K562 (cell line): ENCODE measurements at regions not wholly inside any gene's neighbourhood (a gene's known extent, or its start where the extent isn't known, plus 50 kb on each side); places are given as distances from the start of the nearest gene placed in this dataset.

Experiments
- ATAC-seq: fragments of 200-7000 bp; cut with Tn5 transposase; 3 replicates; pipeline ENCODE4 v1.9.1; 2020; ENCODE audit warnings: moderate library complexity
- BruUV-seq: library from RNA; stranded (reverse); fragments of 400-500 nt; replicated peaks from 2 replicates; lab custom pipeline; 2021; lab: Mats Ljungman, UMichigan
- CTCF ChIA-PET: fragments of 300-600 bp; formaldehyde crosslinking; extraction: SDS; loops from one replicate; lab custom pipeline; 2021; ENCODE audit warnings: low intra/inter-chr PET ratio; lab: Yijun Ruan, JAX
- POLR2A ChIA-PET: fragments of 300-600, 350-650 bp; sonication (Branson Sonifier 250); formaldehyde crosslinking; extraction: SDS; loops from one replicate; lab custom pipeline; 2021; ENCODE audit warnings: antibody characterized with exemption, inconsistent platforms; lab: Yijun Ruan, JAX
- DNase-seq, 4 experiments: peaks; one replicate each; pipeline versions ENCODE4 v3.0.0 to v3.0.0-alpha.2; 2011 to 2018; ENCODE audit warnings: low spot score in 3 of 4, mixed read lengths in 3 of 4; ENCODE audit errors: extremely low read depth in 1 of 4
- FAIRE-seq: peaks from 2 replicates; lab custom pipeline; 2011; peaks lifted over from hg19 to GRCh38; lab: Jason Lieb, UNC
- H2AFZ ChIP-seq: 2 replicates; pipeline ENCODE4 v1.6.0; 2011; ENCODE audit warnings: low read depth, low read length, control low read depth, inconsistent platforms
- H3K27ac ChIP-seq: fragments of 200-600 bp; 3 replicates; pipeline ENCODE4 v1.8.0; 2011; ENCODE audit warnings: low read depth, mild to moderate bottlenecking, control low read depth, inconsistent platforms, low read length, moderate library complexity, mixed read lengths; ENCODE audit errors: extremely low read depth
- H3K27me3 ChIP-seq, 2 experiments: fragments of 300-600 bp in 1 of 2; 2 replicates in 1 of 2; 3 replicates in 1 of 2; pipeline versions ENCODE4 v1.6.0 to v1.8.0; 2011; ENCODE audit warnings: inconsistent platforms in 2 of 2, low read length in 2 of 2, mild to moderate bottlenecking in 1 of 2, mixed read lengths in 1 of 2, moderate library complexity in 1 of 2; ENCODE audit not compliant: control insufficient read depth in 2 of 2, insufficient read depth in 2 of 2
- H3K36me3 ChIP-seq: fragments of 300-600 bp; 3 replicates; pipeline ENCODE4 v1.8.0; 2011; ENCODE audit warnings: mild to moderate bottlenecking, low read length, inconsistent platforms; ENCODE audit not compliant: control insufficient read depth, insufficient read depth
- H3K4me1 ChIP-seq, 2 experiments: fragments of 200-600 bp in 1 of 2; replicated peaks in 1 of 2; 2 replicates in 1 of 2; 3 replicates in 1 of 2; pipeline versions ENCODE4 v1.5.1 to v1.8.0; 2011; ENCODE audit warnings: inconsistent platforms in 2 of 2, low read length in 2 of 2, mild to moderate bottlenecking in 1 of 2, mixed read lengths in 1 of 2, moderate library complexity in 1 of 2; ENCODE audit not compliant: control insufficient read depth in 2 of 2, insufficient read depth in 2 of 2
- H3K4me2 ChIP-seq: 2 replicates; pipeline ENCODE4 v1.6.1; 2011; ENCODE audit warnings: low read length, control low read depth, inconsistent platforms, mixed read lengths; ENCODE audit not compliant: insufficient read depth
- H3K4me3 ChIP-seq: fragments of 200-600 bp; sonication (generic), shearing (Covaris generic); 2 replicates; pipeline ENCODE4 v1.5.1; 2016; ENCODE audit warnings: control low read depth, inconsistent platforms
- H3K79me2 ChIP-seq: fragments of 200-600 bp; 3 replicates; pipeline ENCODE4 v1.8.0; 2011; ENCODE audit warnings: low read length, inconsistent platforms; ENCODE audit not compliant: control insufficient read depth, insufficient read depth
- H3K9ac ChIP-seq, 2 experiments: 2 replicates each; pipeline versions ENCODE4 v1.6.0 to v1.6.1; 2011; ENCODE audit warnings: low read depth in 2 of 2, low read length in 2 of 2, control low read depth in 1 of 2, inconsistent platforms in 1 of 2, mild to moderate bottlenecking in 1 of 2, mixed read lengths in 1 of 2; ENCODE audit not compliant: insufficient read depth in 1 of 2
- H3K9me1 ChIP-seq: one replicate; pipeline ENCODE4 v1.6.0; 2011; ENCODE audit warnings: inconsistent platforms, mild to moderate bottlenecking, low read length, moderate library complexity; ENCODE audit not compliant: control insufficient read depth, insufficient read depth
- H3K9me3 ChIP-seq: replicated peaks from 2 replicates; pipeline ENCODE4 v1.5.1; 2011; ENCODE audit warnings: low read depth, low read length, inconsistent platforms; ENCODE audit not compliant: control insufficient read depth, insufficient read depth
- H4K20me1 ChIP-seq: replicated peaks from 2 replicates; pipeline ENCODE4 v1.6.1; 2011; ENCODE audit warnings: low read length, inconsistent platforms, mixed read lengths; ENCODE audit not compliant: control insufficient read depth, insufficient read depth
- CCNT2 ChIP-seq: IDR thresholded peaks from 2 replicates; pipeline ENCODE4 v1.6.1; 2011; ENCODE audit warnings: borderline replicate concordance, low read depth, mild to moderate bottlenecking, moderate library complexity, mixed read lengths, low read length; ENCODE audit not compliant: insufficient read length; ENCODE audit errors: extremely low read depth
- HES1 ChIP-seq: fragments of 450-650 bp; IDR thresholded peaks from 2 replicates; pipeline ENCODE4 v1.6.1; 2016; ENCODE audit warnings: low read depth, mild to moderate bottlenecking, moderate library complexity
- HMG20A ChIP-seq: fragments of 450-650 bp; formaldehyde crosslinking; conservative IDR thresholded peaks from 2 replicates; pipeline ENCODE4 v1.4.0; 2020; ENCODE audit warnings: mild to moderate bottlenecking, mixed read lengths
- NCOA2 ChIP-seq, 2 experiments: fragments of 450-650 bp; IDR thresholded peaks; 2 replicates each; pipeline ENCODE4 v1.6.1; 2018; ENCODE audit warnings: mild to moderate bottlenecking in 2 of 2, moderate library complexity in 1 of 2; ENCODE audit not compliant: partially characterized antibody in 2 of 2
- PKNOX1 ChIP-seq: fragments of 450-650 bp; IDR thresholded peaks from 2 replicates; pipeline ENCODE4 v1.6.1; 2016
- SMARCC2 ChIP-seq: fragments of 450-650 bp; IDR thresholded peaks from 2 replicates; pipeline ENCODE4 v1.6.1; 2017; ENCODE audit warnings: antibody characterized with exemption, moderate library complexity, mild to moderate bottlenecking, low read depth
- TCF7 ChIP-seq: sonication (generic); IDR thresholded peaks from 2 replicates; pipeline ENCODE4 v1.6.1; 2016; ENCODE audit warnings: antibody characterized with exemption, borderline replicate concordance
- TFAP4 ChIP-seq: sonication (generic); formaldehyde crosslinking; IDR thresholded peaks from 2 replicates; pipeline ENCODE4 v1.8.0; 2022; ENCODE audit warnings: missing genetic modification reagents, mild to moderate bottlenecking, moderate library complexity, borderline replicate concordance
- ZNF609 ChIP-seq: sonication (generic); formaldehyde crosslinking; IDR thresholded peaks from 2 replicates; pipeline ENCODE4 v1.8.1; 2023; ENCODE audit warnings: missing genetic modification reagents, mild to moderate bottlenecking, borderline replicate concordance
- WGBS: fragments of 100-300 bp; shearing (Covaris generic); methylation state at CpG from one replicate; pipeline ENCODE4 v1.1.6; 2016; ENCODE audit warnings: low coverage, mixed read lengths; ENCODE audit not compliant: insufficient coverage; ENCODE audit errors: missing lambda C conversion rate; 5-methylcytosine and 5-hydroxymethylcytosine counted together
- in situ Hi-C: fragments of 300-500 bp; cut with MboI; formaldehyde crosslinking; loops from 4 replicates; pipeline ENCODE4 v1.15.0; 2018; ENCODE audit warnings: inconsistent platforms, mixed read lengths
- intact Hi-C: fragments of 100-400 bp; cut with micrococcal nuclease; formaldehyde crosslinking; loops from 2 replicates; pipeline ENCODE4 v1.14.2; 2022
- TF ChIP-seq, protein P1 (sequence below): fragments of 250-450 bp; sonication (Bioruptor Pico); IDR thresholded peaks from 2 replicates; pipeline ENCODE4 v1.4.0; 2020; ENCODE audit warnings: mild to moderate bottlenecking, moderate library complexity, borderline replicate concordance

- Histone ChIP-seq H3K79me2 (no peaks in the 10 kb centered on the region), H4K20me1 (no peaks in the 10 kb centered on the region), H3K27me3 (peaks cover 3 to 55% of the 10 kb centered on the region in 2 experiments; a peak in 4 of 5 replicates), H3K4me2 (no peak overlapping the region), H3K4me1 (no peaks in the 10 kb centered on the region; a peak in 2 of 5 replicates), H3K4me3 (no peak overlapping the region), H3K9ac (no peak overlapping the region), H2AFZ (no peak overlapping the region), H3K9me1 (no peaks in the 10 kb centered on the region), H3K9me3 (no peaks in the 10 kb centered on the region), H3K36me3 (no peaks in the 10 kb centered on the region), H3K27ac (no peak overlapping the region)
- in situ Hi-C loops: no loop called here
- DNase-seq (no peak), FAIRE-seq (no peak), ATAC-seq (no peak)
- ChIA-PET POLR2A (no interaction called here), CTCF (no interaction called here)
- intact Hi-C loops: no loop called here
- no TSS peak for BruUV-seq
- 7% methylated on average over 5 of the region's 11 CpGs for WGBS
- TF ChIP-seq ZNF609 (CRISPR knock-in tag): no peak
- TF ChIP-seq HES1: no peak
- TF ChIP-seq NCOA2 (IDR thresholded peaks at IDR 0.05; ENCODE audit: partially characterized antibody in 2 of 2): no peak
- no peak for TF ChIP-seq TFAP4 (CRISPR knock-in tag)
- TF ChIP-seq PKNOX1: no peak
- TF ChIP-seq TCF7: no peak
- no peak for TF ChIP-seq SMARCC2
- TF ChIP-seq CCNT2: no peak
- TF ChIP-seq HMG20A (CRISPR knock-in tag): no peak
- TF ChIP-seq, protein P1, sequence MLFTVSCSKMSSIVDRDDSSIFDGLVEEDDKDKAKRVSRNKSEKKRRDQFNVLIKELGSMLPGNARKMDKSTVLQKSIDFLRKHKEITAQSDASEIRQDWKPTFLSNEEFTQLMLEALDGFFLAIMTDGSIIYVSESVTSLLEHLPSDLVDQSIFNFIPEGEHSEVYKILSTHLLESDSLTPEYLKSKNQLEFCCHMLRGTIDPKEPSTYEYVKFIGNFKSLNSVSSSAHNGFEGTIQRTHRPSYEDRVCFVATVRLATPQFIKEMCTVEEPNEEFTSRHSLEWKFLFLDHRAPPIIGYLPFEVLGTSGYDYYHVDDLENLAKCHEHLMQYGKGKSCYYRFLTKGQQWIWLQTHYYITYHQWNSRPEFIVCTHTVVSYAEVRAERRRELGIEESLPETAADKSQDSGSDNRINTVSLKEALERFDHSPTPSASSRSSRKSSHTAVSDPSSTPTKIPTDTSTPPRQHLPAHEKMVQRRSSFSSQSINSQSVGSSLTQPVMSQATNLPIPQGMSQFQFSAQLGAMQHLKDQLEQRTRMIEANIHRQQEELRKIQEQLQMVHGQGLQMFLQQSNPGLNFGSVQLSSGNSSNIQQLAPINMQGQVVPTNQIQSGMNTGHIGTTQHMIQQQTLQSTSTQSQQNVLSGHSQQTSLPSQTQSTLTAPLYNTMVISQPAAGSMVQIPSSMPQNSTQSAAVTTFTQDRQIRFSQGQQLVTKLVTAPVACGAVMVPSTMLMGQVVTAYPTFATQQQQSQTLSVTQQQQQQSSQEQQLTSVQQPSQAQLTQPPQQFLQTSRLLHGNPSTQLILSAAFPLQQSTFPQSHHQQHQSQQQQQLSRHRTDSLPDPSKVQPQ: no peak
Measured at GRCh38 chr2:242019344-242019743, 149.8 kb downstream of the RTP5 start.
